Neural progenitor cell (in vitro differentiated cells): ENCODE measurements at regions not wholly inside any gene's neighbourhood (a gene's known extent, or its start where the extent isn't known, plus 50 kb on each side); places are given as distances from the start of the nearest gene placed in this dataset.

ENCODE experiments used
- DNase-seq: peaks from one replicate; pipeline ENCODE4 v3.0.0-alpha.2; 2016; ENCODE audit warnings: low spot score
- H2AFZ ChIP-seq: fragments of 200-600 bp; sonication (generic); replicated peaks from 2 replicates; pipeline ENCODE4 v1.6.1; 2016; ENCODE audit warnings: antibody characterized with exemption
- H3F3A ChIP-seq: fragments of 200-600 bp; sonication (generic); 2 replicates; pipeline ENCODE4 v1.6.1; 2016; ENCODE audit warnings: antibody characterized with exemption, low read depth
- H3K27ac ChIP-seq: fragments of 200-600 bp; sonication (generic); 2 replicates; pipeline ENCODE4 v1.5.1; 2016; ENCODE audit warnings: mild to moderate bottlenecking
- H3K27me3 ChIP-seq: fragments of 200-600 bp; sonication (generic); 2 replicates; pipeline ENCODE4 v1.6.1; 2016; ENCODE audit warnings: mild to moderate bottlenecking, moderate library complexity
- H3K36me3 ChIP-seq: fragments of 200-600 bp; sonication (generic); 2 replicates; pipeline ENCODE4 v1.5.1; 2016
- H3K4me1 ChIP-seq: fragments of 200-600 bp; sonication (generic); 2 replicates; pipeline ENCODE4 v1.6.1; 2016; ENCODE audit warnings: mixed run types
- H3K4me2 ChIP-seq: fragments of 200-600 bp; sonication (generic); 2 replicates; pipeline ENCODE4 v1.6.1; 2016
- H3K4me3 ChIP-seq: fragments of 200-600 bp; sonication (generic); 2 replicates; pipeline ENCODE4 v1.5.1; 2016
- H3K79me2 ChIP-seq: fragments of 200-600 bp; sonication (generic); 2 replicates; pipeline ENCODE4 v1.6.1; 2016; ENCODE audit warnings: low read depth
- H3K9ac ChIP-seq: fragments of 200-600 bp; sonication (generic); 2 replicates; pipeline ENCODE4 v1.6.1; 2016
- H3K9me3 ChIP-seq: fragments of 200-600 bp; sonication (generic); 2 replicates; pipeline ENCODE4 v1.5.1; 2016; ENCODE audit warnings: low read depth
- H4K20me1 ChIP-seq: fragments of 200-600 bp; sonication (generic); 2 replicates; pipeline ENCODE4 v1.6.1; 2016; ENCODE audit warnings: low read depth
- H3K27ac Mint-ChIP-seq: 3 replicates; pipeline ENCODE4 v1.8.0; 2021; ENCODE audit warnings: mixed read lengths
- H3K27me3 Mint-ChIP-seq: 2 replicates; pipeline ENCODE4 v1.8.0; 2022; ENCODE audit warnings: low read depth, mild to moderate bottlenecking, inconsistent platforms, moderate library complexity, mixed read lengths; ENCODE audit not compliant: insufficient read depth
- H3K36me3 Mint-ChIP-seq: 3 replicates; pipeline ENCODE4 v1.8.0; 2021; ENCODE audit warnings: mixed read lengths
- H3K4me1 Mint-ChIP-seq: 3 replicates; pipeline ENCODE4 v1.8.0; 2021; ENCODE audit warnings: mixed read lengths
- H3K4me3 Mint-ChIP-seq: 3 replicates; pipeline ENCODE4 v1.8.0; 2021; ENCODE audit warnings: mild to moderate bottlenecking, moderate library complexity, mixed read lengths
- H3K9me3 Mint-ChIP-seq: 3 replicates; pipeline ENCODE4 v1.8.0; 2020; ENCODE audit warnings: mixed read lengths
- CTCF ChIP-seq: fragments of 200-600 bp; sonication (generic); IDR thresholded peaks from 2 replicates; pipeline ENCODE4 v1.5.1; 2017; ENCODE audit warnings: antibody characterized with exemption, mild to moderate bottlenecking
- EZH2 ChIP-seq: fragments of 200-600 bp; sonication (generic); IDR thresholded peaks from 2 replicates; pipeline ENCODE4 v1.6.1; 2017; ENCODE audit warnings: antibody characterized with exemption, mild to moderate bottlenecking, moderate library complexity
- EZH2phosphoT487 ChIP-seq: fragments of 200-600 bp; sonication (generic); IDR thresholded peaks from 2 replicates; pipeline ENCODE4 v1.6.1; 2017; ENCODE audit warnings: antibody characterized with exemption

GRCh38 chr12:46518729-46519128, 146.2 kb upstream of the SLC38A2 start:
- no peak overlapping the region for H3K4me3 Mint-ChIP-seq
- H3K4me2 ChIP-seq = peak overlapping the region; percentile 61

GRCh38 chr12:46518169-46518568, 145.6 kb upstream of the SLC38A2 start:
- Histone ChIP-seq H3K4me2 (no peak overlapping the region), H4K20me1 (no peaks in the 10 kb centered on the region), H3K27me3 (no peaks in the 10 kb centered on the region), H3K79me2 (no peaks in the 10 kb centered on the region), H3K36me3 (no peaks in the 10 kb centered on the region), H3K4me1 (peaks cover 22% of the 10 kb centered on the region), H3K9me3 (no peaks in the 10 kb centered on the region), H3K9ac (no peak overlapping the region), H2AFZ (no peak overlapping the region), H3F3A (no peaks in the 10 kb centered on the region), H3K27ac (no peak overlapping the region), H3K4me3 (no peak overlapping the region)
- peaks cover 14% of the 10 kb centered on the region for H3K4me1 Mint-ChIP-seq
- no peaks in the 10 kb centered on the region for H3K27me3 Mint-ChIP-seq
- no peaks in the 10 kb centered on the region for H3K36me3 Mint-ChIP-seq
- TF ChIP-seq EZH2phosphoT487 (no peak), EZH2 (no peak), CTCF (no peak)
- no peaks in the 10 kb centered on the region for H3K9me3 Mint-ChIP-seq
- no peak overlapping the region for H3K27ac Mint-ChIP-seq
- DNase-seq = no peak
- H3K4me3 Mint-ChIP-seq = no peak overlapping the region

More at GRCh38 chr12:46518729-46519128, 146.2 kb upstream of the SLC38A2 start:
- no peaks in the 10 kb centered on the region for H3K9me3 Mint-ChIP-seq
- Histone ChIP-seq H3K4me3 (no peak overlapping the region), H2AFZ (no peak overlapping the region), H3K9ac (no peak overlapping the region), H3K4me1 (peaks cover 22% of the 10 kb centered on the region), H4K20me1 (no peaks in the 10 kb centered on the region), H3F3A (no peaks in the 10 kb centered on the region), H3K27me3 (no peaks in the 10 kb centered on the region), H3K9me3 (no peaks in the 10 kb centered on the region), H3K36me3 (no peaks in the 10 kb centered on the region), H3K79me2 (no peaks in the 10 kb centered on the region), H3K27ac (no peak overlapping the region)
- H3K27ac Mint-ChIP-seq = no peak overlapping the region
- H3K36me3 Mint-ChIP-seq = no peaks in the 10 kb centered on the region
- no peaks in the 10 kb centered on the region for H3K27me3 Mint-ChIP-seq
- TF ChIP-seq CTCF (no peak), EZH2 (no peak), EZH2phosphoT487 (no peak)
- no peak for DNase-seq
- H3K4me1 Mint-ChIP-seq = peaks cover 19% of the 10 kb centered on the region

DNA sequence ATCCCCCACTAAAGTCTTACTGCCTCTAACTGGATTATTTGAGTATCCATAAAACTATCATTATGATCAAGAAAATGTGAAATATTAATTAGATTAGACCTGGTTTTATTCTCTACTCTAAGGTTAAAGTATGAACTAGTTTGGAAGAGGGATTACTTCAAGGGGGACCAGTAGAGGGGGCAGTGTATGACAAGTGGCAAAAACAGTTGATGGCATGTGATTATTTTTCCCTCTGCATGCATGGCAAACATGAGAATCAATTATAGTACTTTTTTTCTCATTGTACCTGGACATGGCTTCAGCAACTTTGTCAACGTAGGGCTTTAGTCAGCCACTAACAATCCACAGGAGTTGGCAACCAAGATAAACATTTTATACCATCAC, 145.0 kb upstream of the SLC38A2 start:
- Histone ChIP-seq H3K9ac (no peak overlapping the region), H3K4me3 (no peak overlapping the region), H3K4me2 (no peak overlapping the region), H3K36me3 (no peaks in the 10 kb centered on the region), H3K27me3 (no peaks in the 10 kb centered on the region), H2AFZ (peak overlapping the region; percentile 77), H3K9me3 (no peaks in the 10 kb centered on the region), H3K79me2 (no peaks in the 10 kb centered on the region), H3K4me1 (peaks cover 22% of the 10 kb centered on the region), H3F3A (no peaks in the 10 kb centered on the region), H4K20me1 (no peaks in the 10 kb centered on the region), H3K27ac (no peak overlapping the region)
- Mint-ChIP-seq H3K4me3 (no peak overlapping the region), H3K27ac (no peak overlapping the region), H3K36me3 (no peaks in the 10 kb centered on the region), H3K4me1 (peaks cover 14% of the 10 kb centered on the region), H3K27me3 (no peaks in the 10 kb centered on the region), H3K9me3 (peaks cover under 1% of the 10 kb centered on the region)
- TF ChIP-seq CTCF (peak; percentile 14), EZH2 (no peak), EZH2phosphoT487 (no peak)
- no peak for DNase-seq
